ENCODE measurements at regions not wholly inside any gene's neighbourhood (a gene's known extent, or its start where the extent isn't known, plus 50 kb on each side); places are given as distances from the start of the nearest gene placed in this dataset.
"Not testable (repeated sequence)": the region's sequence is repeated elsewhere in the genome, so short reads cannot be mapped to it uniquely, and the experiment has no call there.

- DNase-seq: no peak
Measured at GRCh38 chr2:33907866-33908265, 308.8 kb upstream of the FAM98A start.

GRCh38 chr2:33906129-33906528, 307.0 kb upstream of the FAM98A start:
- DNase-seq: not testable (repeated sequence)

GRCh38 chr2:33904801-33905200, 305.7 kb upstream of the FAM98A start:
- DNase-seq: no peak

- DNase-seq: no peak
Measured at GRCh38 chr2:33903701-33904100, 304.6 kb upstream of the FAM98A start.

GRCh38 chr2:33903215-33903614, 304.1 kb upstream of the FAM98A start:
- DNase-seq: no peak

GRCh38 chr2:33900610-33901009, 301.5 kb upstream of the FAM98A start:
- DNase-seq: no peak

GRCh38 chr2:33897741-33898140, 298.6 kb upstream of the FAM98A start:
- DNase-seq: no peak

- no peak for DNase-seq
Measured at GRCh38 chr2:33893824-33894223, 294.7 kb upstream of the FAM98A start.

- DNase-seq: no peak
Measured at GRCh38 chr2:33891616-33892015, 292.5 kb upstream of the FAM98A start.

GRCh38 chr2:33890686-33891085, 291.6 kb upstream of the FAM98A start:
- no peak for DNase-seq

GRCh38 chr2:33877348-33878016, 278.4 kb upstream of the FAM98A start:
- no peak for DNase-seq

- DNase-seq: no peak
Measured at GRCh38 chr2:33873076-33873605, 274.0 kb upstream of the FAM98A start.

- no peak for DNase-seq
Measured at GRCh38 chr2:33859811-33860461, 260.8 kb upstream of the FAM98A start.

- no peak for DNase-seq
Measured at GRCh38 chr2:33859176-33859575, 260.1 kb upstream of the FAM98A start.

GRCh38 chr2:33848486-33848885, 249.4 kb upstream of the FAM98A start:
- no peak for DNase-seq

- no peak for DNase-seq
Measured at GRCh38 chr2:33839791-33840190, 240.7 kb upstream of the FAM98A start.

- DNase-seq: no peak
Measured at GRCh38 chr2:33836628-33837027, 237.5 kb upstream of the FAM98A start.

GRCh38 chr2:33835911-33836310, 236.8 kb upstream of the FAM98A start:
- DNase-seq: no peak

GRCh38 chr2:33822964-33823363, 223.9 kb upstream of the FAM98A start:
- no peak for DNase-seq

- no peak for DNase-seq
Measured at GRCh38 chr2:33812707-33813106, 213.6 kb upstream of the FAM98A start.

GRCh38 chr2:33810046-33810835, 211.1 kb upstream of the FAM98A start:
- DNase-seq: no peak

- DNase-seq: no peak
Measured at GRCh38 chr2:33806041-33806440, 206.9 kb upstream of the FAM98A start.

- no peak for DNase-seq
Measured at GRCh38 chr2:33804155-33804554, 205.1 kb upstream of the FAM98A start.

GRCh38 chr2:33796511-33796910, 197.4 kb upstream of the FAM98A start:
- DNase-seq: no peak

All from NK-92 treated with Interleukin-12 subunit alpha and Interleukin-12 subunit beta, amount 100 ng/mL, for 24 hours (cell line).